SK-N-SH treated with all-trans-retinoic acid at 6 μM for 48 hours (cell line): ENCODE measurements at regions not wholly inside any gene's neighbourhood (a gene's known extent, or its start where the extent isn't known, plus 50 kb on each side); places are given as distances from the start of the nearest gene placed in this dataset.

Source experiments
- ATAC-seq: fragments of 200-7000 bp; cut with Tn5 transposase; 3 replicates; pipeline ENCODE4 v1.9.1; 2020; ENCODE audit warnings: mild to moderate bottlenecking, moderate library complexity
- BACH2 ChIP-seq: fragments of 250-450 bp; sonication (Bioruptor Pico); IDR thresholded peaks from 2 replicates; pipeline ENCODE4 v1.9.0; 2021; ENCODE audit warnings: mild to moderate bottlenecking, borderline replicate concordance
- CSDC2 ChIP-seq: fragments of 250-450 bp; sonication (Bioruptor Pico); IDR thresholded peaks from 2 replicates; pipeline ENCODE4 v1.5.0; 2020; ENCODE audit warnings: mild to moderate bottlenecking, moderate library complexity
- CSRNP3 ChIP-seq: fragments of 250-450 bp; sonication (Bioruptor Pico); IDR thresholded peaks from 2 replicates; pipeline ENCODE4 v1.5.1; 2021; ENCODE audit warnings: mild to moderate bottlenecking, moderate library complexity
- ESRRG ChIP-seq: fragments of 250-450 bp; sonication (Bioruptor Pico); IDR thresholded peaks from 2 replicates; pipeline ENCODE4 v1.6.1; 2021; ENCODE audit warnings: mild to moderate bottlenecking
- GLIS3 ChIP-seq: fragments of 250-450 bp; sonication (Bioruptor Pico); IDR thresholded peaks from 2 replicates; pipeline ENCODE4 v1.5.0; 2020; ENCODE audit warnings: mild to moderate bottlenecking, moderate library complexity
- ISL1 ChIP-seq: fragments of 250-450 bp; sonication (Bioruptor Pico); IDR thresholded peaks from 2 replicates; pipeline ENCODE4 v2.1.2; 2022; ENCODE audit warnings: mild to moderate bottlenecking, moderate library complexity
- OSR1 ChIP-seq: fragments of 250-450 bp; sonication (Bioruptor Pico); IDR thresholded peaks from 2 replicates; pipeline ENCODE4 v1.8.0; 2022; ENCODE audit warnings: moderate library complexity, mild to moderate bottlenecking, inconsistent platforms
- PATZ1 ChIP-seq: fragments of 250-450 bp; sonication (Bioruptor Pico); IDR thresholded peaks from 2 replicates; pipeline ENCODE4 v1.8.0; 2020; ENCODE audit warnings: mild to moderate bottlenecking, moderate library complexity, borderline replicate concordance
- POU6F1 ChIP-seq: fragments of 250-450 bp; sonication (Bioruptor Pico); IDR thresholded peaks from 2 replicates; pipeline ENCODE4 v1.8.0; 2021; ENCODE audit warnings: low read depth, mild to moderate bottlenecking, moderate library complexity, borderline replicate concordance
- PPARA ChIP-seq: fragments of 250-450 bp; sonication (Bioruptor Pico); IDR thresholded peaks from 2 replicates; pipeline ENCODE4 v1.5.0; 2020; ENCODE audit warnings: mild to moderate bottlenecking, borderline replicate concordance
- SNAI2 ChIP-seq: fragments of 250-450 bp; sonication (Bioruptor Pico); IDR thresholded peaks from 2 replicates; pipeline ENCODE4 v1.5.0; 2020; ENCODE audit warnings: mild to moderate bottlenecking, moderate library complexity
- TCF4 ChIP-seq: fragments of 250-450 bp; sonication (Bioruptor Pico); IDR thresholded peaks from 2 replicates; pipeline ENCODE4 v1.8.0; 2021; ENCODE audit warnings: mild to moderate bottlenecking, moderate library complexity, borderline replicate concordance
- TOX ChIP-seq: fragments of 250-450 bp; sonication (Bioruptor Pico); IDR thresholded peaks from 2 replicates; pipeline ENCODE4 v1.8.0; 2021; ENCODE audit warnings: mild to moderate bottlenecking, moderate library complexity, borderline replicate concordance
- TSHZ2 ChIP-seq: fragments of 250-450 bp; sonication (Bioruptor Pico); IDR thresholded peaks from 2 replicates; pipeline ENCODE4 v1.5.0; 2020; ENCODE audit warnings: mild to moderate bottlenecking, moderate library complexity
- ZC3H10 ChIP-seq: fragments of 250-450 bp; sonication (Bioruptor Pico); IDR thresholded peaks from 2 replicates; pipeline ENCODE4 v1.5.1; 2021; ENCODE audit warnings: mild to moderate bottlenecking, moderate library complexity
- ZFP3 ChIP-seq: fragments of 250-450 bp; sonication (Bioruptor Pico); IDR thresholded peaks from 2 replicates; pipeline ENCODE4 v1.5.0; 2020; ENCODE audit warnings: mild to moderate bottlenecking, moderate library complexity
- ZFP30 ChIP-seq: fragments of 450-650 bp; formaldehyde crosslinking; IDR thresholded peaks from 2 replicates; pipeline ENCODE4 v1.5.0; 2022; ENCODE audit warnings: mild to moderate bottlenecking, moderate library complexity
- ZNF565 ChIP-seq: fragments of 450-650 bp; formaldehyde crosslinking; conservative IDR thresholded peaks from 2 replicates; pipeline ENCODE4 v1.5.0; 2020; ENCODE audit warnings: low read depth, mild to moderate bottlenecking, moderate library complexity
- ZNF70 ChIP-seq: fragments of 450-650 bp; formaldehyde crosslinking; IDR thresholded peaks from 2 replicates; pipeline ENCODE4 v1.5.0; 2020; ENCODE audit warnings: mild to moderate bottlenecking, moderate library complexity
- ZNF8 ChIP-seq: fragments of 450-650 bp; formaldehyde crosslinking; IDR thresholded peaks from 2 replicates; pipeline ENCODE4 v1.5.0; 2020; ENCODE audit warnings: mild to moderate bottlenecking, moderate library complexity

- no peak for ATAC-seq
- TF ChIP-seq TOX (CRISPR knock-in tag), result no peak
- TF ChIP-seq CSDC2 (CRISPR knock-in tag), result no peak
- TF ChIP-seq ZFP30, result no peak
- no peak for TF ChIP-seq PATZ1
- TF ChIP-seq SNAI2 (CRISPR knock-in tag), result no peak
- no peak for TF ChIP-seq ZFP3 (CRISPR knock-in tag)
- TF ChIP-seq GLIS3 (CRISPR knock-in tag), result no peak
- no peak for TF ChIP-seq ZC3H10
- no peak for TF ChIP-seq ISL1
- no peak for TF ChIP-seq ESRRG (CRISPR knock-in tag)
- no peak for TF ChIP-seq ZNF565 (CRISPR knock-in tag)
- TF ChIP-seq CSRNP3, result no peak
- no peak for TF ChIP-seq OSR1 (CRISPR knock-in tag)
- TF ChIP-seq POU6F1 (CRISPR knock-in tag), result no peak
- TF ChIP-seq ZNF70 (CRISPR knock-in tag), result no peak
- TF ChIP-seq PPARA (CRISPR knock-in tag), result no peak
- no peak for TF ChIP-seq TCF4 (CRISPR knock-in tag)
- no peak for TF ChIP-seq BACH2
- TF ChIP-seq ZNF8, result no peak
- TF ChIP-seq, all 23 proteins: peak for 0
These were observed 585.5 kb downstream of the AJAP1 start for GRCh38 chr1:5239911-5240310.

GRCh38 chr1:5238351-5239130 lies 584.1 kb downstream of the AJAP1 start:
- ATAC-seq, result no peak
- TF ChIP-seq ZNF565 (CRISPR knock-in tag) (no peak), POU6F1 (CRISPR knock-in tag) (no peak), ESRRG (CRISPR knock-in tag) (no peak), ZNF70 (CRISPR knock-in tag) (no peak), TOX (CRISPR knock-in tag) (no peak), TSHZ2 (CRISPR knock-in tag) (no peak), TCF4 (CRISPR knock-in tag) (no peak), GLIS3 (CRISPR knock-in tag) (no peak), ZC3H10 (no peak), ZNF8 (no peak), ZFP30 (no peak), ISL1 (no peak), OSR1 (CRISPR knock-in tag) (no peak)
